ENCODE measurements at regions not wholly inside any gene's neighbourhood (a gene's known extent, or its start where the extent isn't known, plus 50 kb on each side); places are given as distances from the start of the nearest gene placed in this dataset.

DNA sequence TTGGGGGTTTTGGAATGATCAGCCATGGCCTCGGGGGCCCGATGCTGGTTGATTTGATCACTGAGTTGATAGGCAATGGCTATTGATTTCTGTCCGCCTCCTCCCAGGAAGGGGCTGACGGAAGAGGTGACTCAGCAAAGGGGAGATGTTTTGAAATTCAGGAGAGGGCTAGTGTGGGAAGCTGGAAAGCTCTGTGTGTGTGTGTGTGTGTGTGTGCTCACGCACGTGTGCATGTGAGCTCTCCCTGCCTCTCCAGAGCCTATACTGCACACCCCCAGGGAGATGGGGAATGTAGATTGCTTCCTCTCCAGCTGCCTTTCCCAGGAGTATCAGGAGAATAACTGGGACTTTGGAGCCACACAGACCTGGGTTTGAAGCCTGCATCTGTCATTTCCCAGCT, 184.9 kb upstream of the MYL2 start:
- TF ChIP-seq, protein P1, sequence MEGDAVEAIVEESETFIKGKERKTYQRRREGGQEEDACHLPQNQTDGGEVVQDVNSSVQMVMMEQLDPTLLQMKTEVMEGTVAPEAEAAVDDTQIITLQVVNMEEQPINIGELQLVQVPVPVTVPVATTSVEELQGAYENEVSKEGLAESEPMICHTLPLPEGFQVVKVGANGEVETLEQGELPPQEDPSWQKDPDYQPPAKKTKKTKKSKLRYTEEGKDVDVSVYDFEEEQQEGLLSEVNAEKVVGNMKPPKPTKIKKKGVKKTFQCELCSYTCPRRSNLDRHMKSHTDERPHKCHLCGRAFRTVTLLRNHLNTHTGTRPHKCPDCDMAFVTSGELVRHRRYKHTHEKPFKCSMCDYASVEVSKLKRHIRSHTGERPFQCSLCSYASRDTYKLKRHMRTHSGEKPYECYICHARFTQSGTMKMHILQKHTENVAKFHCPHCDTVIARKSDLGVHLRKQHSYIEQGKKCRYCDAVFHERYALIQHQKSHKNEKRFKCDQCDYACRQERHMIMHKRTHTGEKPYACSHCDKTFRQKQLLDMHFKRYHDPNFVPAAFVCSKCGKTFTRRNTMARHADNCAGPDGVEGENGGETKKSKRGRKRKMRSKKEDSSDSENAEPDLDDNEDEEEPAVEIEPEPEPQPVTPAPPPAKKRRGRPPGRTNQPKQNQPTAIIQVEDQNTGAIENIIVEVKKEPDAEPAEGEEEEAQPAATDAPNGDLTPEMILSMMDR (IDR thresholded peaks at IDR 0.05) = no peak
- no peak for TF ChIP-seq POLR2A (IDR thresholded peaks at IDR 0.05)

All from uterus (tissue), 2 donors.